ENCODE measurements at regions not wholly inside any gene's neighbourhood (a gene's known extent, or its start where the extent isn't known, plus 50 kb on each side); places are given as distances from the start of the nearest gene placed in this dataset.

GRCh38 chr4:123890889-123891288, 494.3 kb downstream of the SPRY1 start:
- no peak for DNase-seq

- DNase-seq: no peak
These were observed 495.3 kb downstream of the SPRY1 start for GRCh38 chr4:123891881-123892280.

GRCh38 chr4:123892368-123892976, 495.9 kb downstream of the SPRY1 start:
- DNase-seq: no peak

- DNase-seq: no peak
These were observed 496.7 kb downstream of the SPRY1 start for GRCh38 chr4:123893011-123893981.

GRCh38 chr4:123896446-123897071, 500.0 kb downstream of the SPRY1 start:
- DNase-seq: no peak

- no peak for DNase-seq
These were observed 502.5 kb downstream of the SPRY1 start for GRCh38 chr4:123898946-123899666.

GRCh38 chr4:123904882-123905281, 508.3 kb downstream of the SPRY1 start:
- DNase-seq: no peak

- DNase-seq: no peak
These were observed 517.0 kb downstream of the SPRY1 start for GRCh38 chr4:123913598-123913997.

GRCh38 chr4:123916821-123917220, 520.2 kb downstream of the SPRY1 start:
- DNase-seq: no peak

- DNase-seq: no peak
These were observed 523.0 kb downstream of the SPRY1 start for GRCh38 chr4:123919576-123920098.

GRCh38 chr4:123921339-123921738, 524.7 kb downstream of the SPRY1 start:
- DNase-seq: no peak

- DNase-seq: peak in 1 of 4 experiments; percentile 1
These were observed 526.3 kb downstream of the SPRY1 start for GRCh38 chr4:123922847-123923246.

- DNase-seq: no peak
These were observed 527.9 kb downstream of the SPRY1 start for GRCh38 chr4:123924536-123924935.

GRCh38 chr4:123929565-123929964, 533.0 kb downstream of the SPRY1 start:
- DNase-seq: no peak

- no peak for DNase-seq
These were observed 534.4 kb downstream of the SPRY1 start for GRCh38 chr4:123930996-123931395.

GRCh38 chr4:123934096-123934495, 537.5 kb downstream of the SPRY1 start:
- no peak for DNase-seq

GRCh38 chr4:123936621-123937043, 540.0 kb downstream of the SPRY1 start:
- no peak for DNase-seq

GRCh38 chr4:123937581-123937980, 541.0 kb downstream of the SPRY1 start:
- no peak for DNase-seq

GRCh38 chr4:123939621-123940020, 543.0 kb downstream of the SPRY1 start:
- DNase-seq: no peak

- DNase-seq: no peak
These were observed 544.0 kb downstream of the SPRY1 start for GRCh38 chr4:123940604-123941003.

GRCh38 chr4:123941306-123941705, 544.7 kb downstream of the SPRY1 start:
- DNase-seq: no peak

GRCh38 chr4:123943976-123944375, 547.4 kb downstream of the SPRY1 start:
- DNase-seq: no peak

Measured in suppressor macrophage (primary cell).